Adipose tissue (tissue), 3 donors: ENCODE measurements at regions not wholly inside any gene's neighbourhood (a gene's known extent, or its start where the extent isn't known, plus 50 kb on each side); places are given as distances from the start of the nearest gene placed in this dataset.

Experiments
- H3K27ac ChIP-seq: one replicate; pipeline ENCODE4 v1.5.1; 2013; ENCODE audit warnings: low read depth, low read length
- WGBS, 3 donors: extraction: QIAGEN DNeasy Blood & Tissue Kit; methylation state at CpG; one replicate each; pipeline ENCODE4 v1.1.7; 2013; 5-methylcytosine and 5-hydroxymethylcytosine counted together
- donor health status: healthy with polysubstance abuse.
- donor health status: Bipolar disorder and iron deficiency.
- donor health status: healthy.

- H3K27ac ChIP-seq, result no peak overlapping the region
- WGBS, 3 donors, result 76 to 97% (median 88%) methylated on average over 1 of the region's 1 CpG
Measured at GRCh38 chr5:40396317-40396716, 283.4 kb upstream of the PTGER4 start.

GRCh38 chr5:40395251-40395650 lies 284.5 kb upstream of the PTGER4 start:
- 63 to 83% (median 78%) methylated on average over 4 of the region's 4 CpGs for WGBS, 3 donors
- H3K27ac ChIP-seq, result no peak overlapping the region

GRCh38 chr5:40394698-40395097 lies 285.0 kb upstream of the PTGER4 start:
- no peak overlapping the region for H3K27ac ChIP-seq
- WGBS, 3 donors, result 83 to 87% (median 84%) methylated on average over 4 of the region's 4 CpGs

GRCh38 chr5:40391642-40392041 lies 288.1 kb upstream of the PTGER4 start:
- H3K27ac ChIP-seq, result no peak overlapping the region

GRCh38 chr5:40390281-40391149 lies 289.2 kb upstream of the PTGER4 start:
- 65 to 72% (median 66%) methylated on average over 6 of the region's 6 CpGs for WGBS, 3 donors
- no peak overlapping the region for H3K27ac ChIP-seq

GRCh38 chr5:40389591-40389990 lies 290.1 kb upstream of the PTGER4 start:
- 85 to 98% (median 92%) methylated on average over 4 of the region's 4 CpGs for WGBS, 3 donors
- H3K27ac ChIP-seq, result no peak overlapping the region

GRCh38 chr5:40386289-40386688 lies 293.4 kb upstream of the PTGER4 start:
- WGBS, 3 donors, result 63 to 72% (median 65%) methylated on average over 3 of the region's 3 CpGs
- no peak overlapping the region for H3K27ac ChIP-seq

- H3K27ac ChIP-seq, result no peak overlapping the region
Measured at GRCh38 chr5:40385544-40385943, 294.2 kb upstream of the PTGER4 start.

GRCh38 chr5:40384782-40385390 lies 294.8 kb upstream of the PTGER4 start:
- 39 to 71% (median 43%) methylated on average over 3 of the region's 3 CpGs for WGBS, 3 donors
- no peak overlapping the region for H3K27ac ChIP-seq

GRCh38 chr5:40383749-40384651 lies 295.7 kb upstream of the PTGER4 start:
- no peak overlapping the region for H3K27ac ChIP-seq
- WGBS, 3 donors, result 60 to 80% (median 73%) methylated on average over 3 of the region's 3 CpGs

GRCh38 chr5:40381676-40382363 lies 297.9 kb upstream of the PTGER4 start:
- no peak overlapping the region for H3K27ac ChIP-seq
- WGBS, 3 donors, result 87 to 93% (median 91%) methylated on average over 4 of the region's 4 CpGs

GRCh38 chr5:40381016-40381415 lies 298.7 kb upstream of the PTGER4 start:
- H3K27ac ChIP-seq, result no peak overlapping the region
- 71 to 86% (median 83%) methylated on average over 4 of the region's 4 CpGs for WGBS, 3 donors

GRCh38 chr5:40378396-40379177 lies 301.1 kb upstream of the PTGER4 start:
- WGBS, 3 donors, result 52 to 71% (median 65%) methylated on average over 6 of the region's 6 CpGs

GRCh38 chr5:40376566-40376965 lies 303.1 kb upstream of the PTGER4 start:
- 88 to 97% (median 91%) methylated on average over 1 of the region's 1 CpG for WGBS, 3 donors
- no peak overlapping the region for H3K27ac ChIP-seq

More at GRCh38 chr5:40378396-40379177, 301.1 kb upstream of the PTGER4 start:
- no peak overlapping the region for H3K27ac ChIP-seq

GRCh38 chr5:40374853-40375252 lies 304.9 kb upstream of the PTGER4 start:
- H3K27ac ChIP-seq, result no peak overlapping the region
- WGBS, 3 donors, result 66 to 79% (median 67%) methylated on average over 6 of the region's 6 CpGs

- H3K27ac ChIP-seq, result no peak overlapping the region
- WGBS, 3 donors, result 92 to 98% (median 96%) methylated on average over 5 of the region's 5 CpGs
Measured at GRCh38 chr5:40368200-40368599, 311.5 kb upstream of the PTGER4 start.

- WGBS, 3 donors, result 84 to 90% (median 88%) methylated on average over 2 of the region's 2 CpGs
- H3K27ac ChIP-seq, result no peak overlapping the region
Measured at GRCh38 chr5:40367255-40367654, 312.5 kb upstream of the PTGER4 start.
